Calu3 (cell line): ENCODE measurements at regions not wholly inside any gene's neighbourhood (a gene's known extent, or its start where the extent isn't known, plus 50 kb on each side); places are given as distances from the start of the nearest gene placed in this dataset.

Experiments used
- BruUV-seq: library from RNA; stranded (reverse); fragments of 400-500 nt; replicated peaks from 2 replicates; lab custom pipeline; 2021; lab: Mats Ljungman, UMichigan
- CTCF ChIA-PET: fragments of 300-600 bp; sonication (Branson Sonifier 250); formaldehyde crosslinking; loops from one replicate; lab custom pipeline; 2022; ENCODE audit warnings: antibody characterized with exemption; lab: Charles Lee
- DNase-seq: peaks from one replicate; pipeline ENCODE4 v3.0.0; 2022
- H3K27ac Mint-ChIP-seq: one replicate; pipeline ENCODE4 v1.8.0; 2022; ENCODE audit warnings: mixed read lengths; ENCODE audit not compliant: unreplicated experiment
- H3K27me3 Mint-ChIP-seq: one replicate; pipeline ENCODE4 v1.8.0; 2022; ENCODE audit warnings: mixed read lengths; ENCODE audit not compliant: unreplicated experiment
- H3K36me3 Mint-ChIP-seq: one replicate; pipeline ENCODE4 v1.8.0; 2022; ENCODE audit warnings: mild to moderate bottlenecking, moderate library complexity, mixed read lengths; ENCODE audit not compliant: insufficient read depth, unreplicated experiment
- H3K4me1 Mint-ChIP-seq: one replicate; pipeline ENCODE4 v1.8.0; 2022; ENCODE audit warnings: mild to moderate bottlenecking, low read depth, mixed read lengths; ENCODE audit not compliant: unreplicated experiment
- H3K4me3 Mint-ChIP-seq: one replicate; pipeline ENCODE4 v1.8.0; 2022; ENCODE audit warnings: mild to moderate bottlenecking, low read depth, moderate library complexity, mixed read lengths; ENCODE audit not compliant: unreplicated experiment
- H3K9me3 Mint-ChIP-seq: one replicate; pipeline ENCODE4 v1.8.0; 2022; ENCODE audit warnings: low read depth, mixed read lengths; ENCODE audit not compliant: unreplicated experiment
- CTCF ChIP-seq: fragments of 200-600 bp; IDR thresholded peaks from one replicate; pipeline ENCODE4 v1.8.0; 2022; ENCODE audit warnings: antibody characterized with exemption; ENCODE audit not compliant: unreplicated experiment
- intact Hi-C: fragments of 100-400 bp; cut with micrococcal nuclease; formaldehyde crosslinking; loops from one replicate; pipeline ENCODE4 v1.10.0; 2022; ENCODE audit not compliant: unreplicated experiment

DNA sequence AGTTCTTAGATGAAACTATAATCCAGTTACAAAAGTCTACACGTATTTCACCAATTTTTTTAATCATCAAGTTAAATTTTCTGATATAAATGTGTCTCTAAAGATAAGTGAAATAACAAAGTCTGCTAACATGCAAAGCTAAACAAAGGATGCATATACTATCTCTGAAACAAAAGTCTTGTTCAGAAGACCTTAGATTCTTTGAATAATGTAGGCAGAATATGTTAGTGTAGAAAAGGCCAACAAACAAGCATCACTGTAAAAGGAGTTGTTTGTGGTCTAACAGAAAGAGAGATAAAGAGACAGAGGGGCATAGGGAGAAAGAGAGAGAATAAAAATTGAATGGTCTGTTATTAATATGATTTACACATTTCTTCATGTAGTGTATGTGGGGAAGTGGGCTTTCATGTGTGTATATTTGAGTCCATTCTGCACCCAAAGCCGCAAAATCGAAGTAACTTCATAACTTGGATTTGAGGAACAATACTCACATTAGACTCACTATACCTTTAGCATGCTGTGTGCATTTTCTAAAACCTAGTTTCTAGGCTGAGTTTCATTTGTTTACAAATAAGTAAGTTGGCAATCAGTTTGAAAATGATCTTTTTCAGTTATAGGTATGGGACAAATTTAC, 734.8 kb upstream of the REG3G start:
- BruUV-seq, result no TSS peak
- intact Hi-C loops, result no loop called here
- Mint-ChIP-seq H3K4me3 (no peak overlapping the region), H3K36me3 (no peaks in the 10 kb centered on the region), H3K27ac (no peak overlapping the region), H3K9me3 (peaks cover 7% of the 10 kb centered on the region), H3K4me1 (no peaks in the 10 kb centered on the region), H3K27me3 (no peaks in the 10 kb centered on the region)
- no peak for DNase-seq
- CTCF ChIA-PET, result no interaction called here
- no peak for TF ChIP-seq CTCF

- CTCF ChIA-PET, result no interaction called here
- no peak overlapping the region for H3K4me3 Mint-ChIP-seq
These were observed 731.7 kb upstream of the REG3G start for GRCh38 chr2:78293768-78294167.

GRCh38 chr2:78301166-78301789, 724.2 kb upstream of the REG3G start:
- H3K27me3 Mint-ChIP-seq, result no peaks in the 10 kb centered on the region
- H3K4me1 Mint-ChIP-seq, result no peaks in the 10 kb centered on the region
- no TSS peak for BruUV-seq
- H3K9me3 Mint-ChIP-seq, result peaks cover 3% of the 10 kb centered on the region
- no peaks in the 10 kb centered on the region for H3K36me3 Mint-ChIP-seq
- no peak for DNase-seq
- no peak overlapping the region for H3K27ac Mint-ChIP-seq
- CTCF ChIA-PET, result no interaction called here
- intact Hi-C loops, result no loop called here
- TF ChIP-seq CTCF, result no peak
- H3K4me3 Mint-ChIP-seq, result no peak overlapping the region

More at GRCh38 chr2:78293768-78294167, 731.7 kb upstream of the REG3G start:
- H3K27me3 Mint-ChIP-seq, result no peaks in the 10 kb centered on the region
- H3K9me3 Mint-ChIP-seq, result peaks cover 7% of the 10 kb centered on the region
- no TSS peak for BruUV-seq
- intact Hi-C loops, result no loop called here
- H3K27ac Mint-ChIP-seq, result no peak overlapping the region
- TF ChIP-seq CTCF, result no peak
- DNase-seq, result no peak
- no peaks in the 10 kb centered on the region for H3K36me3 Mint-ChIP-seq
- H3K4me1 Mint-ChIP-seq, result no peaks in the 10 kb centered on the region

DNA sequence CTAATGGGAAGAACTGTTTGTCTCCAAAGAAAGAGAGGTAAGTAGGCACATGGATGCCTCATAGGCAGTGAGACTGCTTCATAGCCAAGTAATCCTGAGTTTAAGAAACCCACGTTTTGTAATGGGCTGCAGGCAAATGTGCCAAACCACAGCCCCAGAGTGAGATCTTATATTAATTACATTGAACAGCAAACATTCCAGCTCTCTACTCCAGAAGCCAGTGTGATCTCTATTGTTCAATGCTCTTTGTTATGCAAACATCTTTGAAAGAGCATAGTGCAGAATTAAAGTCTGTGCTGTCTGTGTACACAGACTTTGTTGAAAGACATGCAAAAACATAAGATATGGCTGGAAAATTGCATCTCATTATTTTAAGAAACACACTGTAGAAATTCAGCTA, 720.8 kb upstream of the REG3G start:
- BruUV-seq, result no TSS peak
- CTCF ChIA-PET, result no interaction called here
- H3K4me1 Mint-ChIP-seq, result no peaks in the 10 kb centered on the region
- no peak overlapping the region for H3K4me3 Mint-ChIP-seq
- intact Hi-C loops, result no loop called here
- peaks cover 12% of the 10 kb centered on the region for H3K9me3 Mint-ChIP-seq
- TF ChIP-seq CTCF, result no peak
- DNase-seq, result no peak
- no peaks in the 10 kb centered on the region for H3K36me3 Mint-ChIP-seq
- no peak overlapping the region for H3K27ac Mint-ChIP-seq
- no peaks in the 10 kb centered on the region for H3K27me3 Mint-ChIP-seq
